WERI-Rb-1 (cell line): ENCODE measurements at regions not wholly inside any gene's neighbourhood (a gene's known extent, or its start where the extent isn't known, plus 50 kb on each side); places are given as distances from the start of the nearest gene placed in this dataset.

Experiments
- DNase-seq: peaks from one replicate; pipeline ENCODE4 v3.0.0-alpha.2; 2020
- H3K27ac ChIP-seq: fragments of 250-450 bp; sonication (Bioruptor Pico); 2 replicates; pipeline ENCODE4 v1.5.1; 2020; ENCODE audit warnings: mild to moderate bottlenecking, moderate library complexity
- H3K27me3 ChIP-seq: fragments of 250-450 bp; sonication (Bioruptor Pico); 2 replicates; pipeline ENCODE4 v1.5.1; 2021; ENCODE audit warnings: mild to moderate bottlenecking, low read depth, moderate library complexity; ENCODE audit not compliant: insufficient read depth, severe bottlenecking
- H3K36me3 ChIP-seq: fragments of 250-450 bp; sonication (Bioruptor Pico); 2 replicates; pipeline ENCODE4 v1.5.1; 2020; ENCODE audit warnings: mild to moderate bottlenecking, moderate library complexity
- H3K4me3 ChIP-seq: 2 replicates; pipeline ENCODE4 v1.5.1; 2011; ENCODE audit warnings: low read depth, mild to moderate bottlenecking, control low read depth, low read length
- H3K9me3 ChIP-seq: fragments of 250-450 bp; sonication (Bioruptor Pico); 2 replicates; pipeline ENCODE4 v1.5.1; 2021; ENCODE audit warnings: mild to moderate bottlenecking, moderate library complexity; ENCODE audit not compliant: severe bottlenecking
- CTCF ChIP-seq: IDR thresholded peaks from 2 replicates; pipeline ENCODE4 v1.5.1; 2011; ENCODE audit warnings: low read depth, mild to moderate bottlenecking, control low read depth, inconsistent platforms, low read length

- DNase-seq: no peak
- no peak for TF ChIP-seq CTCF
- no peaks in the 10 kb centered on the region for H3K36me3 ChIP-seq
- H3K27ac ChIP-seq: no peak overlapping the region
- H3K4me3 ChIP-seq: no peak overlapping the region
- no peaks in the 10 kb centered on the region for H3K9me3 ChIP-seq
- no peaks in the 10 kb centered on the region for H3K27me3 ChIP-seq
Observed at GRCh38 chr2:121907928-121908327, 152.5 kb downstream of the TSN start.

GRCh38 chr2:121910139-121910538, 154.7 kb downstream of the TSN start:
- Histone ChIP-seq H3K27me3 (no peaks in the 10 kb centered on the region), H3K4me3 (no peak overlapping the region), H3K27ac (no peak overlapping the region), H3K9me3 (no peaks in the 10 kb centered on the region), H3K36me3 (no peaks in the 10 kb centered on the region)
- DNase-seq: no peak
- no peak for TF ChIP-seq CTCF

- TF ChIP-seq CTCF: no peak
- Histone ChIP-seq H3K27me3 (no peaks in the 10 kb centered on the region), H3K36me3 (no peaks in the 10 kb centered on the region), H3K9me3 (no peaks in the 10 kb centered on the region), H3K4me3 (no peak overlapping the region), H3K27ac (no peak overlapping the region)
- no peak for DNase-seq
Observed at GRCh38 chr2:121911036-121911435, 155.6 kb downstream of the TSN start.

- TF ChIP-seq CTCF: no peak
- Histone ChIP-seq H3K36me3 (no peaks in the 10 kb centered on the region), H3K27me3 (no peaks in the 10 kb centered on the region), H3K9me3 (no peaks in the 10 kb centered on the region), H3K4me3 (no peak overlapping the region), H3K27ac (no peak overlapping the region)
- DNase-seq: no peak
Observed at GRCh38 chr2:121917143-121917542, 161.7 kb downstream of the TSN start.

- TF ChIP-seq CTCF: no peak
- DNase-seq: no peak
- Histone ChIP-seq H3K27me3 (no peaks in the 10 kb centered on the region), H3K27ac (no peak overlapping the region), H3K9me3 (no peaks in the 10 kb centered on the region), H3K4me3 (no peak overlapping the region), H3K36me3 (no peaks in the 10 kb centered on the region)
Observed at GRCh38 chr2:121918231-121918630, 162.8 kb downstream of the TSN start.

- DNase-seq: no peak
- H3K4me3 ChIP-seq: no peak overlapping the region
- no peaks in the 10 kb centered on the region for H3K27me3 ChIP-seq
- H3K27ac ChIP-seq: no peak overlapping the region
- H3K36me3 ChIP-seq: no peaks in the 10 kb centered on the region
- no peak for TF ChIP-seq CTCF
- no peaks in the 10 kb centered on the region for H3K9me3 ChIP-seq
Observed at GRCh38 chr2:121919803-121920202, 164.4 kb downstream of the TSN start.
